OCI-LY1 (cell line): ENCODE measurements at regions not wholly inside any gene's neighbourhood (a gene's known extent, or its start where the extent isn't known, plus 50 kb on each side); places are given as distances from the start of the nearest gene placed in this dataset.

Experiments used
- H2AFZ ChIP-seq: fragments of 200-600 bp; sonication (generic), shearing (Covaris generic); 2 replicates; pipeline ENCODE4 v1.6.0; 2014; ENCODE audit warnings: antibody characterized with exemption, mild to moderate bottlenecking, low read length
- H3F3A ChIP-seq: fragments of 200-600 bp; sonication (generic), shearing (Covaris generic); 2 replicates; pipeline ENCODE4 v1.6.0; 2014; ENCODE audit warnings: mild to moderate bottlenecking, antibody characterized with exemption, low read length, moderate library complexity; ENCODE audit not compliant: insufficient read depth
- H3K27ac ChIP-seq: fragments of 200-600 bp; sonication (generic); 2 replicates; pipeline ENCODE4 v1.5.1; 2014; ENCODE audit warnings: low read length, mixed run types, mild to moderate bottlenecking, low read depth; ENCODE audit not compliant: poor library complexity, severe bottlenecking
- H3K27me3 ChIP-seq: fragments of 200-600 bp; sonication (generic); 2 replicates; pipeline ENCODE4 v1.6.0; 2014; ENCODE audit warnings: antibody characterized with exemption, mild to moderate bottlenecking, low read length, moderate library complexity; ENCODE audit not compliant: insufficient read depth
- H3K36me3 ChIP-seq: fragments of 200-600 bp; sonication (generic); 2 replicates; pipeline ENCODE4 v1.6.1; 2014; ENCODE audit warnings: mild to moderate bottlenecking, antibody characterized with exemption, low read length, moderate library complexity, mixed read lengths; ENCODE audit not compliant: insufficient read depth
- H3K4me1 ChIP-seq: fragments of 200-600 bp; sonication (generic); 2 replicates; pipeline ENCODE4 v1.5.1; 2014; ENCODE audit warnings: mild to moderate bottlenecking, low read length, moderate library complexity; ENCODE audit not compliant: insufficient read depth, severe bottlenecking
- H3K4me2 ChIP-seq: fragments of 200-600 bp; sonication (generic), shearing (Covaris generic); 2 replicates; pipeline ENCODE4 v1.6.1; 2014; ENCODE audit warnings: low read length
- H3K4me3 ChIP-seq: fragments of 200-600 bp; sonication (generic); 2 replicates; pipeline ENCODE4 v1.5.1; 2014; ENCODE audit warnings: low read length, low read depth, mild to moderate bottlenecking, mixed read lengths; ENCODE audit not compliant: poor library complexity, severe bottlenecking
- H3K79me2 ChIP-seq: fragments of 200-600 bp; shearing (Covaris generic); 2 replicates; pipeline ENCODE4 v1.6.1; 2016; ENCODE audit warnings: mixed run types, low read length, mixed read lengths; ENCODE audit not compliant: insufficient read depth
- H3K9ac ChIP-seq: fragments of 200-600 bp; sonication (generic), shearing (Covaris generic); 2 replicates; pipeline ENCODE4 v1.6.1; 2014; ENCODE audit warnings: mild to moderate bottlenecking, low read length, mixed read lengths
- H3K9me2 ChIP-seq: fragments of 200-600 bp; sonication (generic), shearing (Covaris generic); 2 replicates; pipeline ENCODE4 v1.6.1; 2014; ENCODE audit warnings: low read depth, mild to moderate bottlenecking, low read length, mixed read lengths
- H3K9me3 ChIP-seq: fragments of 200-600 bp; shearing (Covaris generic); 2 replicates; pipeline ENCODE4 v1.6.1; 2014; ENCODE audit warnings: low read length, mixed read lengths
- H4K20me1 ChIP-seq: fragments of 200-600 bp; sonication (generic), shearing (Covaris generic); 2 replicates; pipeline ENCODE4 v1.6.0; 2016; ENCODE audit warnings: mild to moderate bottlenecking, low read length; ENCODE audit not compliant: insufficient read depth
- EZH2 ChIP-seq: fragments of 200-600 bp; sonication (generic), shearing (Covaris generic); IDR thresholded peaks from 2 replicates; pipeline ENCODE4 v1.8.0; 2017; ENCODE audit warnings: borderline replicate concordance, mixed run types, mild to moderate bottlenecking, antibody characterized with exemption, low read length, moderate library complexity, mixed read lengths
- TF ChIP-seq, protein P1 (sequence below): fragments of 200-600 bp; sonication (generic), shearing (Covaris generic); IDR thresholded peaks from 2 replicates; pipeline ENCODE4 v1.5.1; 2017; ENCODE audit warnings: mild to moderate bottlenecking, antibody characterized with exemption, low read length, moderate library complexity, mixed read lengths

DNA sequence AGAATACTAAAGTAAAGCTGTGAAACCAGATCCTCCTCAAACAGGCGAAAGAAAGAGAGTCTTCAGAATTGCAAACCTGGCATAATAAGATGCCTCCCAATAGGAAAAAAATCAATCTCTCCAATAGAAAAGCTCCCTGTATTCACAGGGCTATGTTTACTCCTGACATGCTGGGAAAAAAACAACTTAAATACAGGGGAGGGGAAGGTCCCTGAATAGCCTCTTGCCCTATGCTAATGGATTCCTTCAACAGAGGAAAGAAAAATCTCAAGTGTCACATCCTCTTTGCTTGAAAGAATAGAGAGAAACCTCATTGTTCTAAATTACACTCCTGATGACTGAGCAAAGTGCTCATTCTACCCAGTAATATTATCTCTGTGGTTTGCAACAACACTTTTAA is 1271.1 kb upstream of the PRR20A start:
- no peaks in the 10 kb centered on the region for H3K9me3 ChIP-seq

DNA sequence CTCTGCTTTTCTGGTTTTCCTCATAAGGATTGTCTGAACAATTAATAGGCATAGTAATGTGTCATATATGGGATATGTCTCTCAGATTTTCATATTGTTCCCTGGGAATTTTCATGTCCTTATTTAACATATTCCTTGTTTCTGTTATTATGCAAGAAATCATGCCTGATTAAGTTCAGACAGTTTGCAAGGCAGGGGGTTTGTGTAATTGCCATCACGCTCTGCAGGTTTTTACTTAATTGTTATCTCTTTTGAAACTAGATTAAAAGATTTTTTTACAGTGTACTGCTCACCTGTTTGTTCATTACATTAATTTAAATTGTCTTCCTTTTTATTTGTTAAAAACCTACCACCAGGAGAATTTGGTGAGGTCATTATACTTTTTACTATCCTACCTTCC is 1253.2 kb upstream of the PRR20A start:
- Histone ChIP-seq H3K9me2 (no peaks in the 10 kb centered on the region), H3K4me2 (no peak overlapping the region), H3K4me1 (no peaks in the 10 kb centered on the region), H2AFZ (no peak overlapping the region), H3K27ac (no peak overlapping the region), H3K79me2 (no peaks in the 10 kb centered on the region), H3K27me3 (no peaks in the 10 kb centered on the region), H3K9me3 (no peaks in the 10 kb centered on the region), H3F3A (no peaks in the 10 kb centered on the region), H3K36me3 (no peaks in the 10 kb centered on the region), H3K4me3 (no peak overlapping the region), H3K9ac (no peak overlapping the region), H4K20me1 (no peaks in the 10 kb centered on the region)
- TF ChIP-seq EZH2: no peak
- TF ChIP-seq, protein P1, sequence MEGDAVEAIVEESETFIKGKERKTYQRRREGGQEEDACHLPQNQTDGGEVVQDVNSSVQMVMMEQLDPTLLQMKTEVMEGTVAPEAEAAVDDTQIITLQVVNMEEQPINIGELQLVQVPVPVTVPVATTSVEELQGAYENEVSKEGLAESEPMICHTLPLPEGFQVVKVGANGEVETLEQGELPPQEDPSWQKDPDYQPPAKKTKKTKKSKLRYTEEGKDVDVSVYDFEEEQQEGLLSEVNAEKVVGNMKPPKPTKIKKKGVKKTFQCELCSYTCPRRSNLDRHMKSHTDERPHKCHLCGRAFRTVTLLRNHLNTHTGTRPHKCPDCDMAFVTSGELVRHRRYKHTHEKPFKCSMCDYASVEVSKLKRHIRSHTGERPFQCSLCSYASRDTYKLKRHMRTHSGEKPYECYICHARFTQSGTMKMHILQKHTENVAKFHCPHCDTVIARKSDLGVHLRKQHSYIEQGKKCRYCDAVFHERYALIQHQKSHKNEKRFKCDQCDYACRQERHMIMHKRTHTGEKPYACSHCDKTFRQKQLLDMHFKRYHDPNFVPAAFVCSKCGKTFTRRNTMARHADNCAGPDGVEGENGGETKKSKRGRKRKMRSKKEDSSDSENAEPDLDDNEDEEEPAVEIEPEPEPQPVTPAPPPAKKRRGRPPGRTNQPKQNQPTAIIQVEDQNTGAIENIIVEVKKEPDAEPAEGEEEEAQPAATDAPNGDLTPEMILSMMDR: no peak

More for the DNA sequence above, 1271.1 kb upstream of the PRR20A start:
- H2AFZ ChIP-seq: no peak overlapping the region
- no peaks in the 10 kb centered on the region for H3K36me3 ChIP-seq
- no peak overlapping the region for H3K4me2 ChIP-seq
- H3K27me3 ChIP-seq: no peaks in the 10 kb centered on the region
- H3F3A ChIP-seq: no peaks in the 10 kb centered on the region
- H3K79me2 ChIP-seq: no peaks in the 10 kb centered on the region
- no peak overlapping the region for H3K4me3 ChIP-seq
- no peak for TF ChIP-seq EZH2
- TF ChIP-seq, protein P1: no peak
- no peaks in the 10 kb centered on the region for H4K20me1 ChIP-seq
- H3K9me2 ChIP-seq: no peaks in the 10 kb centered on the region
- H3K4me1 ChIP-seq: no peaks in the 10 kb centered on the region
- no peak overlapping the region for H3K27ac ChIP-seq
- H3K9ac ChIP-seq: no peak overlapping the region

DNA sequence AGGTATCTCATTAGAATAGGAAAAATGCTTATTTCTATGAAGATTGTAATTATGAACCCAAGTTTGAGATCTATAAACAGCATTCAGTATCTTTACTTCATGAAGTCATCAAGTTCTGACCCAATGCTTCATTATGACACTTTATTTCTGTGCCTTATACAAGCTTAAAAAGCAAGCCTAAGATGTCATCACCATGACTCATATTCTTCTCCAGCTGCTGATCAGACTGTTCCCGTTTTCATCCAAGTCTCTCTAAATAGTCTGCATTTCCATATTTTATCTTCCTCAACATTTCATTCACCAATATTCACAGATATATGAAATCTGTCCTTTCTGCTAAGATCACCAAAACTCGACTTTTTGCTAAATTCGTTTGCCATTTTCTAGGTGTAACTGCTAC is 1247.2 kb upstream of the PRR20A start:
- H4K20me1 ChIP-seq: no peaks in the 10 kb centered on the region
- H3K9me2 ChIP-seq: no peaks in the 10 kb centered on the region
- no peaks in the 10 kb centered on the region for H3K79me2 ChIP-seq
- no peak overlapping the region for H3K4me2 ChIP-seq
- H3K4me3 ChIP-seq: no peak overlapping the region
- H3K4me1 ChIP-seq: no peaks in the 10 kb centered on the region
- H3K9me3 ChIP-seq: no peaks in the 10 kb centered on the region
- no peaks in the 10 kb centered on the region for H3F3A ChIP-seq
- no peaks in the 10 kb centered on the region for H3K27me3 ChIP-seq
- H3K36me3 ChIP-seq: no peaks in the 10 kb centered on the region
- no peak overlapping the region for H3K9ac ChIP-seq
- no peak overlapping the region for H2AFZ ChIP-seq
- TF ChIP-seq, protein P1: no peak
- TF ChIP-seq EZH2: no peak
- no peak overlapping the region for H3K27ac ChIP-seq
